HG03432 (cell line): ENCODE measurements at regions not wholly inside any gene's neighbourhood (a gene's known extent, or its start where the extent isn't known, plus 50 kb on each side); places are given as distances from the start of the nearest gene placed in this dataset.
"Not testable (repeated sequence)": the region's sequence is repeated elsewhere in the genome, so short reads cannot be mapped to it uniquely, and the experiment has no call there.

ENCODE experiments used
- ATAC-seq: cut with Tn5 transposase; IDR thresholded peaks from one replicate; pipeline ENCODE4 v1.9.1; 2021; ENCODE audit warnings: mild to moderate bottlenecking, moderate library complexity; ENCODE audit not compliant: unreplicated experiment

DNA sequence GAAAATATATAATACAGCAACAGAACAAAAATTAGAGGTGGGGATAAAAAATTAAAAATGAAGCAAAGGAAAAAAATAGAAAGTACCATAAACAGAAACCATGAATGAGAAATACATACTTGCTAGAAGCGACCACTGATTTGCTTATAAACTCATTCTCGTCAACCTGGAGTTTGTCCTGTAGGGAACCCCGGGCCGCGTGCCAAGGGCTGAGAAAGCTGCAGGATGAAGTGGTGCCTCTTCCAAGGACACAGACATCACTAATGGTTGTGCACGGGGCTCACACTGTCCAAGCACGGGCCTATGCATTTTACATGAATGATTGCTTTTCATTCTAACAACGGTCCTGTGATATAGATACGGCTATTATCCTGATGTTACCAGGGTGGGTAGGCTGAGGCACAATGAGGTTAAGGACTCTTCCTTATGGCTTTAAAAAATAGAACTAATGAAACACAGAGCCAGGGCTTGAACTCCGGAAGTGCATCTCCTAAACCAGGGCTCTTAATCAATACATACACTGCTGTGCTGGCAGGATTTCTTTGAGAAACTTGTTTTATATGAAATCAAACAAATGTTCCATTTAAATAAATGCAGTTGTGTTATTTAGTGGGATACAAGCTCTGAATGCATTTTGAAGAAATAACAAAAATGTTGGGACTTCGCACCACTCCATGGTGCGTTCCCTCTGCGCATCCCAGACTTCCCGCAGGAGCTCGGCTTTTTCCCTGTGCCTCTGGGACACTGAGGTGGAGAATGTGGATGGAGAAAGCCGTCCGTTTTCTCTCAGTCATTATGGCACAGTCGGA is 113.9 kb upstream of the PHACTR3 start:
- ATAC-seq: not testable (repeated sequence)

GRCh38 chr20:59491884-59492283 is 112.5 kb upstream of the PHACTR3 start:
- ATAC-seq: no peak

DNA sequence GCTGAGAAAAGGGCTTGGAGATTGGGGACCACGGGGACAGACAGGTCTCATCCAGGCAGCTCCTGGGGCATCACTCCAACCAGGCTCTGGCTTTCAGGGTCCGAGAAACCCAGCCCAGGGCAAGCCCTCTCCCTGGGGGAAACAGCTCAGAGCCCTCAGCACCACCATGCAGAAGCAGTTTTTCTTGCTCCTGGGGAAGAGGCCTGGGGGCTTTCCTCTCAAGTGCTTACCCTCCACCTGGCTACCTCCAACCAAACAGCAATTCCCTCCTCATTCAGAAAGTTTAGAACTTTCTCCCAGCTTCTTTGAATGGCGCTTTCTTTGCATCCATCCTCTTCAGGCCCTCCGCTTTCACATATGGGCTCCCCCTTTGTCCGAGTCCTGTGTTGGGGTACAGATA is 110.4 kb upstream of the PHACTR3 start:
- ATAC-seq: no peak

DNA sequence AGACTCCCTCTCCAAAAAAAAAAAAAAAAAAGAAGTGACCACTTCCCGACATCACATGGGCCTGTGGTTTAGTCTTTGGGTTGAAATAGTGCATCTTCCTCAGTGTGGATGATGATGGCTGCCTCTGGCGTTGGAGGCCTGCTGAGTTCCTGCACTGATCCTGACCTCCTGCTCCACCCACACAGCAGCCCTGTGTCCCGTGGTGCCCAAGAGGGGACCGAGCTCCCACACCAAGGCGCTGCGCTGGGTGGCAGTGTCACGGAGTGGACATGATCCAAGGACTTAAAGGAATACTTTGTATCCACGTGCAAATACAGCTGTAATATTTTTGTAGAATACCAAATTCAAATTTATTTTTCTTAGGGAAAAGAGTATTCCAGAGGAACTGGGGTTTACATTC is 109.2 kb upstream of the PHACTR3 start:
- ATAC-seq: no peak

DNA sequence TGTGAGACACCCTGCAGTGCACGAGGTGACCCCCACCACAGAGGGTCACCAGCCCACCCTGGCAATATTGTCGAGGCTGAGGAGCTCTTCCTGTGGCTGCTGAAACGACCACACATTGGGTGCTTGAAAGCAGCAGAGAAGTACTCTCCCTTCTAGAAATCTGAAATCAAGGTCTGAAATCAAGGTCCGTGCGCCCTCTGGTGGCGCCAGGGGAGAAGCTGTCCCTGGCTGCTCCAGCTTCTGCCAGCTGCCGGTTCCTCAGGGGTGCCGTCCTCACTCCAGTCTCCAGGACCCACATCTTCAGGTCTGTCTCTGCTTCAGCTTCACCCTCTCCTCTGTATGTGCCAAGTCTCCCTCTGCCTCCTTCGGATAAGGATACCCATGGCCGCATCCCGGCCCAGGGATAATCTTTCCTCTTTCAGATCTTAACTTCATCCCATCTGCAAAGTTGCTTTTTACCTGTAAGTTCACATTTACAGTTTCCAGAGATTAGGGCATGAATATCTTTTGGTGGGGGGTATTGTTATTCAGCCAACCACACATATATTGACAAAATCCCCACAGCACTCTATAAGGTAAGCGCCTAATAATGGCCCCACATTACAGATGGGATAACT is 108.3 kb upstream of the PHACTR3 start:
- ATAC-seq: no peak

- no peak for ATAC-seq
Measured at GRCh38 chr20:59498291-59498690, 106.0 kb upstream of the PHACTR3 start.

GRCh38 chr20:59499863-59500262 is 104.5 kb upstream of the PHACTR3 start:
- ATAC-seq: no peak

DNA sequence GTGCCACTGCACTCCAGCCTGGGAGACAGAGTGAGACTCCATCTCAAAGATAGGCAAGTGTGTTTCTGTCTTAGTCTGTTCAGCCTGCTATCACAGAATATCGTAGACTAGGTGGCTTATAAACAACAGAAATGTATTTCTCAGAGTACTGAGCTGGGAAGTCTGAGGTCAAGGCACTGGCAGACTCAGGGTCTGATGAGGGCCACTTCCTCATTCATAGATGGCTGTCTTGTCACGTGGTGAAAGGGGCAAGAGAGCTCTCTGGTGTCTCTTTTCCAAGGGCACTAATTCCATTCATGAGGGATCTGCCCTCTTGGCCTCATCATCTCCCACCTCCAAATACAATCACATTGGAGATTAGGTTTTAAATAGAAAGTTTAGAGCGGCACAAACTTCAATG is 95.6 kb upstream of the PHACTR3 start:
- no peak for ATAC-seq

DNA sequence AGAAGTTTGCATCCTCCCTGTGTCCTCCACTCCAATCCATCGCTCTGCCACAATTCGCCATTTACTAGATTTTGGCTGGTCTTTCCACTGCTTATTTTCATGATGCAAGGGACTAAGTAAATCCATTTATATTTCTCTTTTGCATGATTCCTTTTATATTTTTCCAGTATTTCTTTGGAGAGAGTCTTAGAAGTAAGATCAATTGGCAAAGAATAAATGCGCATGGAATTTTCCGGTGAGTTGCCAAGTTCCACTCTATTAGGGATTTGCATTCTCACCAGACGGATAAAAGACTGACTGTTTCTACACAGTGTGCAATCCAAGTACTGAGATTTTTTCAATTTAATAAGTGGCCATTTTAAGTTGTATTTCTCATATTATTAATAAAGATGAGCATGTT is 91.7 kb upstream of the PHACTR3 start:
- no peak for ATAC-seq

DNA sequence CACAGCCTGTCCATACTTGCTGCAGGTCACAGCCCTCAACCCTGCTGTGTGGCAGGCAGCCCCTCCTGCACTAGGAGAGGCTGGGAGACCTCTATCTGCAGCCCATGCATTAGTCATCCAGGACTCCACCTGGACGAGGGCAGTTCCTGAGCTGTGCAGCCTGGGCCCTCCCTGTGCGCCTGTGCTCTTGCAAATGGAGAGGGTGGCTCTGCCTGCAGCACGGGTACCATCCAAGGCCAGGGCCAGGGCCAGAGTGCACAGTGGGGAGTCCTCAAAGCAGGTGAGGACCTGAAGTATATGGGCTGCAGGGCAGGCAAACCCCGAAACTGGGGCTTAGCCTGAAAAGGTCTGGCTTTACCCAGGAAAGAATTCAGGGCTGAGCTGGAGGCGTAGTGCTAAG is 89.8 kb upstream of the PHACTR3 start:
- ATAC-seq: no peak

DNA sequence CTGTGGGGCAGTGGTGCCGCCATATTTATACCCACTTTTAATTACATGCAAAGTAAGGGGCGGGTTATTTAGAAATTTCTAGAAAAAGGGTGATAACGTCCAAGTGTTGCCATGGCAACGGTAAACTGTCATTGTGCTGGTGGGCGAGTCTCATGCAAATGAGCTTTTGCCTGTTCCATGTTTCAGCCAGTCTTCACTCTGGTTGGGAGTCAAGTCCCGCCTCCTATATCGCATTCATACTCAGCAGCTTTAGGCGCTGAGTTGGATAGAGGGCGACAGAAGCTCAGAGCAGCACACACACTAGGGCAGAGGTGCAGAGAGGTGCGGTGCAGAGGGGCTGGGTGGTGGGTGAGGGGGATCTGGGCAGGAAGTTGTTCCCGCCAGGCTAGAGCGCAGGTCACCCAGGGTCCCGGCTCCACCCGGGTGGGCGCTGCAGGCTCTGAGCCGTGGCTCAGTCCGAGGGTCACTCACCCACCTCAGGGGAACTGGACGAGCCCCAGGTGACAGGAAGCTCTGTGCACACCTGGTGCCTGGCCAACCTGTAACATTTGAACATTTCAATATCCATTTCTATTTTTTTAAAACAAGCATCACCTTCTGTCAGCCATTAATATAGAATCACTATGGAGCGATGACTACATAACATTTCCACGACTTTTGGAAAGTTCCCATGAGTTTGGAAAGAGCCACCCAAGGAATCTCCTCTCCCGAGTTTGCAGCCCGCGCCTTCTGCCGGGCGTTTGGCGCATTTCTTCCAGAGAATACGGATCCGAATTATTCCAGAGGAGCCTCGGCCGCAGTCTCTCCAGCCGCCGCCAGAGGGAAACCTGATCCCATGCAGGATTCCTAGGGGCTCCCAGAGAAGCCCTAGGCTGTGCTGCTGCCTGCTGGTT is 89.1 kb upstream of the PHACTR3 start:
- no peak for ATAC-seq

DNA sequence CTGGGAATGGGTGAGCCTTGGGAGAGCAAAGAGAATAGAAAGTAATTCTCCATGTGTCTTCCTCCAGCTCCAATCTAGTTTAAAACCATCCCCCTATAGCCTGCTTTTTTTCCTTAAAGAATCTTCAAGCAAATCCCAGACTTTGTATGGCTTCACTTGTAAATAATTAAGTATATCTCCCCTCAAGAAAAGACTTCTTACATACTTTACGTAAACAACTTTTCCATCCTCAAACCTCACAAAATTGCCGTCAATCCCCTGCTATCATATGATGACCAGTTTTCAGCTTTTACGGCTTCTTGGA is 88.5 kb upstream of the PHACTR3 start:
- ATAC-seq: no peak

- ATAC-seq: no peak
Measured at GRCh38 chr20:59518881-59519706, 85.2 kb upstream of the PHACTR3 start.

DNA sequence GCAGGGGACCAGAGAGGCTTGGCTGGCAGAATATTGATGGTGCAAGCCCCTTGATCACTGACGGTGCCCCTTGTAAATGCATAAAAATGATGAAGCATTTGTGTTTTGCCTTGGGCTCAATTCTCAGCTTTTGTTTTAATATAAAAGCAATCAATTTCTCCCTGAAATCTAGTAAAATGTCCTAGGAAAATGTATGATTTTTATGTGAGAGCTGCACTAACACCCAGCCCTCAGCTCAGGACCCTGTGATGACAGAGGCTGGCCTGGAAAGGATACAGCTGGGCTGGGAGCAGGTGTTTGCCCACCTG is 84.7 kb upstream of the PHACTR3 start:
- ATAC-seq: no peak

GRCh38 chr20:59520814-59521213 is 83.5 kb upstream of the PHACTR3 start:
- no peak for ATAC-seq

DNA sequence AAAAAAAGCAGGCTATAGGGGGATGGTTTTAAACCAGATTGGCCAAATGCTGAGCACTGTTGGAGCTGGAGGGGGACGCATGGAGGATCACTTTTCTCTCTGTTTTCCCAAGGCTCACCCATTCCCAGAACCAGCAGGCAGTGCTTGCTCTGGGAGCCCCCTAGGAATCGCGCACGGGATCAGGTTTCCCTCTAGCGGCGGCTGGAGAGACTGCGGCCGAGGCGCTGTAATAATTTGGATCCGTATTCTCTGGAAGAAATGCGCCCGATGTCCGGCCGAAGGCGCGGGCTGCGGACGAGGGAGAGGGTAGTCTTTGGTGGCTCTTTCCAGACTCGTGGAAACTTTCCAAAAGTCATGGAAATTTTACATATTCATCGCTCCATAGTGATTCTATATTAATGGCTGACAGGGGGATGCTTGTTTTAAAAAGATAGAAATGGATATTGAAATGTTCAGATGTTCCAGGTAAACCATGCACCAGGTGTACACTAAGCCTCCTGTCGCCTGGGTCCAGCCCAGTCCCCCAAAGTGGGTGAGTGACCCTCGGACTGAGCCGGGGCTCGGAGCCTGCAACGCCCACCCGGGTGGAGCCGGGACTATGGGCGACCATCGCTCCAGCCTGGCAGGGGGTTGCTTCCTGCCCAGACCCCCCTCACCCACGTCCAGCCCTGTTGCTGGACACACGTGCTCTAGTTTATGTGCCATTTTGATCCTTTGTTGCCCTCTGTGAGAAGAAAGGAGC is 78.7 kb upstream of the PHACTR3 start:
- peak; percentile 47 for ATAC-seq

GRCh38 chr20:59526242-59527225 is 77.8 kb upstream of the PHACTR3 start:
- no peak for ATAC-seq

DNA sequence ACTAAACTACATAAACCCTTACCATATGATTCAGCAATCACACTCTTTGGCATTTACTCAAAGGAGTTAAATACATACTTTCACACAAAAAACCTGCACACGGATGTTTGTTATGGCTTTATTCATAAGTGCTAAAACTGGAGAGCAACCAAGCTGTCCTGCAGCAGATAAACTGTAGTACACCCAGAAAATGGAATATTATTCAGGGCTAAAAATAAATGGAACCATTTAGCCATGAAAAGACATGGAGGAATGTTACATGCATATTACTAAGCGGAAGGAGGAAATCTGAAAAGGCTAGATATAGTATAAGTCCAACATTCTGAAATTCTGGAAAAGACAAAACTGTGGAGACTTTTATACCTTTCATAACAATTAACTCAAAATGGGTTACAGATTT is 73.6 kb upstream of the PHACTR3 start:
- no peak for ATAC-seq

DNA sequence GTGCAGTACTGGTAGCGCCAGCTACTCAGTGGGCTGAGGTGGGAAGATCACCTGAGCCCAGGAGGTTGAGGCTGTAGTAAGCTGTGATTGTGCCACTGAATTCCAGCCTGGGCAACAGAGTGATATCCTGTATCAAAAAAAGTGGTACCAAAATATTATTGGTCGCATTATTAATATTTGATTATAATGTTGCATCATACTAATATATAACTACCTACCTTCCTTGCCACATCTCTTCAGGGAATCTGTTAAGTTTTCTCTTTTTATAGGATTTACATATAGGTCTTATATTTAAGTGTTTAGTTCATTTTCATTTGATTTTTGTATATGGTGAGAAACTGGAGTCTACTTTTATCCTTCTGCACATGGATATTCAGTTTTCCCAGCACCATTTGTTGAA is 66.3 kb upstream of the PHACTR3 start:
- no peak for ATAC-seq
